Gastrocnemius medialis (tissue), 4 donors: ENCODE measurements at regions not wholly inside any gene's neighbourhood (a gene's known extent, or its start where the extent isn't known, plus 50 kb on each side); places are given as distances from the start of the nearest gene placed in this dataset.

Experiments
- CTCF ChIP-seq, 5 experiments: fragments of 450-650 bp in 3 of 5; fragments of 200-600 bp in 2 of 5; sonication (generic) in 2 of 5; IDR thresholded peaks in 4 of 5; conservative IDR thresholded peaks in 1 of 5; 1 replicate in 4 of 5; 2 replicates in 1 of 5; pipeline ENCODE4 v1.5.1; 2016 to 2019; ENCODE audit warnings: antibody characterized with exemption in 5 of 5, mild to moderate bottlenecking in 3 of 5, moderate library complexity in 3 of 5
- POLR2A ChIP-seq, 2 donors: fragments of 450-650 bp; IDR thresholded peaks; one replicate each; pipeline ENCODE4 v1.6.1; 2017; ENCODE audit warnings: antibody characterized with exemption in 2 of 2, mild to moderate bottlenecking in 2 of 2, moderate library complexity in 2 of 2

GRCh38 chr4:66160606-66161005 lies 490.3 kb upstream of the EPHA5 start:
- TF ChIP-seq CTCF (IDR thresholded peaks at IDR 0.05 in 4 of 5, conservative IDR thresholded peaks at IDR 0.05 in 1 of 5): no peak
- TF ChIP-seq POLR2A (IDR thresholded peaks at IDR 0.05): no peak
